Spleen (tissue), 11 donors: ENCODE measurements at regions not wholly inside any gene's neighbourhood (a gene's known extent, or its start where the extent isn't known, plus 50 kb on each side); places are given as distances from the start of the nearest gene placed in this dataset.
"Not testable (repeated sequence)": the region's sequence is repeated elsewhere in the genome, so short reads cannot be mapped to it uniquely, and the experiment has no call there.

Source experiments
- DNase-seq: peaks from one replicate; pipeline ENCODE4 v3.0.0-alpha.2; 2020
- H3K27ac ChIP-seq, 8 donors: fragments of 200-600 bp; sonication (generic) in 7 of 8; 1 replicate in 4 of 8; 2 replicates in 4 of 8; pipeline versions ENCODE4 v1.5.0 to v1.8.0; 2016 to 2021; ENCODE audit warnings: inconsistent platforms in 4 of 8, mild to moderate bottlenecking in 4 of 8, moderate library complexity in 1 of 8
- H3K27me3 ChIP-seq, 7 donors: fragments of 200-600 bp; sonication (generic) in 6 of 7; replicated peaks in 1 of 7; 1 replicate in 4 of 7; 2 replicates in 3 of 7; pipeline versions ENCODE4 v1.5.0 to v1.8.0; 2016 to 2021; ENCODE audit warnings: inconsistent platforms in 3 of 7, mild to moderate bottlenecking in 1 of 7
- H3K36me3 ChIP-seq, 6 donors: fragments of 200-600 bp; sonication (generic) in 5 of 6; 1 replicate in 4 of 6; 2 replicates in 2 of 6; pipeline versions ENCODE4 v1.5.0 to v1.8.0; 2016 to 2021; ENCODE audit warnings: inconsistent platforms in 2 of 6
- H3K4me1 ChIP-seq, 6 donors: fragments of 200-600 bp; sonication (generic) in 5 of 6; 1 replicate in 3 of 6; 2 replicates in 3 of 6; pipeline versions ENCODE4 v1.5.0 to v1.8.0; 2016 to 2021; ENCODE audit warnings: inconsistent platforms in 3 of 6
- H3K4me3 ChIP-seq, 8 donors: fragments of 200-600 bp; sonication (generic) in 7 of 8; 1 replicate in 4 of 8; 2 replicates in 4 of 8; pipeline versions ENCODE4 v1.5.0 to v1.8.0; 2016 to 2021; ENCODE audit warnings: inconsistent platforms in 4 of 8, mild to moderate bottlenecking in 4 of 8, moderate library complexity in 2 of 8
- H3K9me3 ChIP-seq, 8 donors: fragments of 200-600 bp; sonication (generic) in 7 of 8; 1 replicate in 4 of 8; 2 replicates in 4 of 8; pipeline versions ENCODE4 v1.5.0 to v1.8.0; 2016 to 2021; ENCODE audit warnings: inconsistent platforms in 4 of 8
- POLR2A ChIP-seq, 3 donors: fragments of 450-650 bp; IDR thresholded peaks; one replicate each; pipeline ENCODE4 v1.5.1; 2017; ENCODE audit warnings: antibody characterized with exemption in 3 of 3, mild to moderate bottlenecking in 1 of 3
- POLR2AphosphoS5 ChIP-seq, 3 donors: sonication (generic); formaldehyde crosslinking; IDR thresholded peaks; one replicate each; pipeline ENCODE4 v1.5.1; 2017; ENCODE audit warnings: antibody characterized with exemption in 3 of 3
- WGBS, 5 donors: extraction: QIAGEN DNeasy Blood & Tissue Kit in 3 of 5; methylation state at CpG; one replicate each; pipeline versions ENCODE4 v1.1.5 to v1.1.7; 2013 to 2018; 5-methylcytosine and 5-hydroxymethylcytosine counted together
- intact Hi-C: fragments of 100-400 bp; cut with DNase I; formaldehyde crosslinking; loops from one replicate; pipeline ENCODE4 v1.15.0; 2023; ENCODE audit warnings: low total_unique reads
- TF ChIP-seq, protein P1 (sequence below), 11 experiments: fragments of 200-600 bp in 7 of 11; fragments of 450-650 bp in 4 of 11; sonication (generic) in 4 of 11; IDR thresholded peaks in 8 of 11; conservative IDR thresholded peaks in 3 of 11; 1 replicate in 7 of 11; 2 replicates in 4 of 11; pipeline versions ENCODE4 v1.4.0 to v1.8.0; 2016 to 2021; ENCODE audit warnings: antibody characterized with exemption in 11 of 11, inconsistent platforms in 4 of 11, mild to moderate bottlenecking in 1 of 11
- donor health status: healthy with polysubstance abuse.
- donor health status: DM: no; HTN: no; CAD: no; lungs with moderate emphysema.
- donor health status: DM: no; HTN: no; CAD: no.
- donor health status: Bipolar disorder and iron deficiency.
- donor health status: healthy.
- donor health status: DM: no; HTN: no; CAD: no.
- donor health status: DM: yes; HTN: yes; CAD: no.

- 70 to 79% (median 77%) methylated on average over 5 of the region's 5 CpGs for WGBS, 5 donors
- intact Hi-C loops, H3K9me3 ChIP-seq, H3K4me1 ChIP-seq, H3K4me3 ChIP-seq, DNase-seq, H3K27me3 ChIP-seq, H3K27ac ChIP-seq, H3K36me3 ChIP-seq: not testable (repeated sequence)
Measured at GRCh38 chr2:181737302-181737701, 57.0 kb upstream of the NEUROD1 start.

GRCh38 chr2:181738074-181738473 lies 57.8 kb upstream of the NEUROD1 start:
- 27 to 64% (median 41%) methylated on average over 2 of the region's 2 CpGs for WGBS, 5 donors
- Histone ChIP-seq H3K27me3 (no peaks in the 10 kb centered on the region), H3K27ac (no peak overlapping the region), H3K4me1 (peaks cover 0 to 5% (median 0%) of the 10 kb centered on the region in 6 donors), H3K36me3 (no peaks in the 10 kb centered on the region), H3K9me3 (no peaks in the 10 kb centered on the region), H3K4me3 (no peak overlapping the region)
- no peak for TF ChIP-seq POLR2A (IDR thresholded peaks at IDR 0.05)
- no peak for TF ChIP-seq POLR2AphosphoS5 (IDR thresholded peaks at IDR 0.05)
- TF ChIP-seq, protein P1, sequence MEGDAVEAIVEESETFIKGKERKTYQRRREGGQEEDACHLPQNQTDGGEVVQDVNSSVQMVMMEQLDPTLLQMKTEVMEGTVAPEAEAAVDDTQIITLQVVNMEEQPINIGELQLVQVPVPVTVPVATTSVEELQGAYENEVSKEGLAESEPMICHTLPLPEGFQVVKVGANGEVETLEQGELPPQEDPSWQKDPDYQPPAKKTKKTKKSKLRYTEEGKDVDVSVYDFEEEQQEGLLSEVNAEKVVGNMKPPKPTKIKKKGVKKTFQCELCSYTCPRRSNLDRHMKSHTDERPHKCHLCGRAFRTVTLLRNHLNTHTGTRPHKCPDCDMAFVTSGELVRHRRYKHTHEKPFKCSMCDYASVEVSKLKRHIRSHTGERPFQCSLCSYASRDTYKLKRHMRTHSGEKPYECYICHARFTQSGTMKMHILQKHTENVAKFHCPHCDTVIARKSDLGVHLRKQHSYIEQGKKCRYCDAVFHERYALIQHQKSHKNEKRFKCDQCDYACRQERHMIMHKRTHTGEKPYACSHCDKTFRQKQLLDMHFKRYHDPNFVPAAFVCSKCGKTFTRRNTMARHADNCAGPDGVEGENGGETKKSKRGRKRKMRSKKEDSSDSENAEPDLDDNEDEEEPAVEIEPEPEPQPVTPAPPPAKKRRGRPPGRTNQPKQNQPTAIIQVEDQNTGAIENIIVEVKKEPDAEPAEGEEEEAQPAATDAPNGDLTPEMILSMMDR (IDR thresholded peaks at IDR 0.05 in 8 of 11, conservative IDR thresholded peaks at IDR 0.05 in 3 of 11): no peak
- DNase-seq: no peak
- intact Hi-C loops: no loop called here

DNA sequence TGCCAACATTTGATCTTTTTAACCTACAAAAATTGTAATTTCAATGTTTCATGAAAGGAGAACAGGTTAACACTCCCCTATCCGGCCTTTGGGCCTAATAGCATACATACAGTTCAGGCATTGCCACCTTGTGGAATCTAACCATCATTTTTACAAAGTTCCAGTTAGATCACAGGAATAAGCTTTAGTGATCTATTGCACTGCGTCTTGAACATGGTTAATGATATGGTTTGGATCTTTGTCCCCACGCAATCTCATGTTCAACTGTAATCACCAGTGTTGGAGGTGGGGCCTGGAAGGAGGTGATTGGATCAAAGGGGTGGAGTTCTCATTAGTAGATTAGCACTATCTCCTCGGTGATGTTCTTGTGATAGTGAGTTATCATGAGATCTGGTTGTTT lies 58.2 kb upstream of the NEUROD1 start:
- no peak overlapping the region for H3K4me3 ChIP-seq
- no peak for DNase-seq
- no peak overlapping the region for H3K27ac ChIP-seq
- WGBS, 5 donors: 87 to 93% (median 90%) methylated on average over 4 of the region's 4 CpGs
- H3K36me3 ChIP-seq: no peaks in the 10 kb centered on the region
- TF ChIP-seq POLR2A (IDR thresholded peaks at IDR 0.05) (no peak), POLR2AphosphoS5 (IDR thresholded peaks at IDR 0.05) (no peak)
- TF ChIP-seq, protein P1 (IDR thresholded peaks at IDR 0.05 in 8 of 11, conservative IDR thresholded peaks at IDR 0.05 in 3 of 11): no peak
- no peaks in the 10 kb centered on the region for H3K9me3 ChIP-seq
- peaks cover 0 to 10% (median 0%) of the 10 kb centered on the region in 6 donors for H3K4me1 ChIP-seq
- H3K27me3 ChIP-seq: no peaks in the 10 kb centered on the region
- intact Hi-C loops: no loop called here

DNA sequence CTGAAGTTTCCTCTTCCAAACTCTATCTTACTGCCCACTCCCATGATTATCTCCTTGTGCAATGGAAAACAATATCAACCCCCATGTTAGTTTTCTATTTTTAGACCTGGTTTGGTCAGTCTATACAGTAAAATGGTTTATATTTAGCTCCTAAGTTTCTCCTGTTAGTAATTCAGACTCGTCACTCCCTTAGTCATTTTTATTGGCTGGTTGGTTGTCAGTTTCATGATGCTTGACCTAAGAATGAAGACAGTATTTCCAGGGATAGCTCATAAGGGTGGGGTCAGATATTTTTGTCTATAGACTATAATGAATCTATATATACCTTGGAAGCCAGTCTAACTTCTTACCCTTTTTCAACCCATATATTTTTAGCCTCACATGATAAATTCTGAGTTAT lies 61.4 kb upstream of the NEUROD1 start:
- Histone ChIP-seq H3K27me3 (no peaks in the 10 kb centered on the region), H3K4me1 (peaks cover 0 to 10% (median 0%) of the 10 kb centered on the region in 6 donors), H3K27ac (no peak overlapping the region), H3K4me3 (no peak overlapping the region), H3K9me3 (no peaks in the 10 kb centered on the region), H3K36me3 (no peaks in the 10 kb centered on the region)
- intact Hi-C loops: loop anchor here (5.0 kb wide), 2 partner anchors 161 to 336 kb away; no protein-coding TSS in a partner anchor
- 44 to 63% (median 54%) methylated on average over 1 of the region's 1 CpG for WGBS, 5 donors
- no peak for DNase-seq
- no peak for TF ChIP-seq POLR2AphosphoS5 (IDR thresholded peaks at IDR 0.05)
- no peak for TF ChIP-seq POLR2A (IDR thresholded peaks at IDR 0.05)
- TF ChIP-seq, protein P1 (IDR thresholded peaks at IDR 0.05 in 8 of 11, conservative IDR thresholded peaks at IDR 0.05 in 3 of 11): no peak

- Histone ChIP-seq H3K9me3 (no peaks in the 10 kb centered on the region), H3K4me3 (no peak overlapping the region), H3K4me1 (peaks cover 0 to 10% (median 0%) of the 10 kb centered on the region in 6 donors), H3K27me3 (no peaks in the 10 kb centered on the region), H3K27ac (no peak overlapping the region), H3K36me3 (no peaks in the 10 kb centered on the region)
- 38 to 51% (median 48%) methylated on average over 3 of the region's 3 CpGs for whole genome bisulfite sequencing, 5 donors
- intact Hi-C loops: loop anchor here (5.0 kb wide), 2 partner anchors 160 to 335 kb away; no protein-coding TSS in a partner anchor
- TF ChIP-seq POLR2A (IDR thresholded peaks at IDR 0.05): no peak
- TF ChIP-seq, protein P1 (IDR thresholded peaks at IDR 0.05 in 8 of 11, conservative IDR thresholded peaks at IDR 0.05 in 3 of 11): no peak
- no peak for TF ChIP-seq POLR2AphosphoS5 (IDR thresholded peaks at IDR 0.05)
- DNase-seq: no peak
Measured at GRCh38 chr2:181742361-181742760, 62.0 kb upstream of the NEUROD1 start.
